SH-SY5Y (cell line): ENCODE measurements at regions not wholly inside any gene's neighbourhood (a gene's known extent, or its start where the extent isn't known, plus 50 kb on each side); places are given as distances from the start of the nearest gene placed in this dataset.

ENCODE experiments used
- GATA2 ChIP-seq: IDR thresholded peaks from 2 replicates; pipeline ENCODE4 v1.6.1; 2011; ENCODE audit warnings: mild to moderate bottlenecking, low read depth, low read length
- GATA3 ChIP-seq: IDR thresholded peaks from 2 replicates; pipeline ENCODE4 v1.6.1; 2011; ENCODE audit warnings: low read depth, mild to moderate bottlenecking, low read length, moderate library complexity

GRCh38 chr11:37264060-37264459, 666.0 kb upstream of the RAG2 start:
- TF ChIP-seq GATA2: no peak
- TF ChIP-seq GATA3: no peak
